GM21723 (cell line): ENCODE measurements at regions not wholly inside any gene's neighbourhood (a gene's known extent, or its start where the extent isn't known, plus 50 kb on each side); places are given as distances from the start of the nearest gene placed in this dataset.
"Not testable (repeated sequence)": the region's sequence is repeated elsewhere in the genome, so short reads cannot be mapped to it uniquely, and the experiment has no call there.

Experiments
- ATAC-seq: cut with Tn5 transposase; IDR thresholded peaks from one replicate; pipeline ENCODE4 v1.9.1; 2021; ENCODE audit warnings: mild to moderate bottlenecking, moderate library complexity; ENCODE audit not compliant: unreplicated experiment

DNA sequence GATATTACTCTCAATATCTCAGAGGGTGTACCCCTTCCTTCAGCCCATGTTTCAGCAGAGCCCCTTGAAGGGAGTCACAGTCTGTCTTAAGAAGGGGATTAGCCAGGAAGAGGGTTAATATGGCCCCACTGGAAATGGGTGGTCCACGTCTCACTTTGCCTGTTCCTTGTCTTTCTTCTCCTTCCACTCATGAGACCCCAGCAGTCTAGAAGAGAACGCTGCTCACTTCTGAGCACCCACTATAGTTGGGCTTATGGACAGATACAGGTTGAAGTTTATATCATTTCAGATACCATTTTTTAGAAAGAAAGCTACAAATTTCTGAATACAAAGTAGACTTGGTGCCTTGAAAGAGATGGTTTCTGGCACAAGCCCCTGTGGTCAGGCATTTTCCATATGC is 139.3 kb upstream of the API5 start:
- no peak for ATAC-seq

DNA sequence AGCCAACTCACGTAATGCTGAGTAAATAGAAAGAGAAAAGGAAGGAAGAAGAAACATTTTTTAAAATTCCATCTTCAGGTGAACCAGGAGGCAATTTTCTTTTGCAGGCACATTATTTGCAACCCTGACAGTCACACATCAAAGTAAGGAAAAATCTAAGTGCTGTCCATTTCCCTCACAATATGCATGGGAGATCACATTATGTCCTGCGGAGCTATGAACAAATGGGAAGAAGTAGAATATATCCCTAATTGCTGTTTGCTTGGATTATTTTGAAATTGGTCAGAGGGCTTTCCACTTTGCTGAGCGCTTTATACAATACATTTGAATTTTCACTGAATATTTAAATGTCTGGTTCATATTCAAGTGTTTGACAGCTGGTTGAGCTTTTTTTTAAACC is 133.8 kb upstream of the API5 start:
- no peak for ATAC-seq

DNA sequence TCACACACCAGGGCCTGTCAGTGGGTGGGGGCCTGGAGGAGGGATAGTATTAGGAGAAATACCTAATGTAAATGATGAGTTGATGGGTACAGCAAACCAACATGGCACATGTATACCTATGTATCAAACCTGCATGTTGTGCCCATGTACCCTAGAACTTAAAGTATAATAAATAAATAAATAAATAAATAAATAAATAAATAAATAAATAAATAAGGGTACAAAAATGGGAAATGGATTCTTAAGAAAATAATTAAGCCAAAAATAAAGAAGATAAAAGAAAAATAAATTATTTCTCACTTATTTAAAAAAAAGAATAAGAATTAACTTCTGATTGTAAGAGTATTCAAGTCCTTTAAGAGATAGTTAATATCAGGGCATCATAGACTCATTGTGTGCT is 117.3 kb upstream of the API5 start:
- ATAC-seq, result not testable (repeated sequence)

DNA sequence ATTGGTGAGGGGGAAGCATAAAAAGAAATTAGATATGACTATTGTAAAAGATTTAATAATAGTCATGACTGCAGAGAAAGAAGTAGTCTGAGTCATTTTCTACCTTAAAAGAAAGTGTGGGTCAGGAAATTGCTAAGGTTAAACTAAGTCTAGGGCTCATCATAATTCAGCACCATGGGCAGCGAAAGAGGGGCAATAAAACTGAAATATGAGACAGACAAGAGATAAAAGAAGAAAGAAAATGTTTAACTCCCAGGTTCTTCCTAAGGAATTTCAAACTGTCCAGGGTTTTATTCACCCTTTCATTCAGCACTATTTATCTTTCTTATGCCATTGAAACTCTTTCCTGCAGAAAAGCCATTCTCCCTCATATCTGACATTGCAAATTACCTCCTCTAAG is 114.4 kb upstream of the API5 start:
- ATAC-seq, result no peak

DNA sequence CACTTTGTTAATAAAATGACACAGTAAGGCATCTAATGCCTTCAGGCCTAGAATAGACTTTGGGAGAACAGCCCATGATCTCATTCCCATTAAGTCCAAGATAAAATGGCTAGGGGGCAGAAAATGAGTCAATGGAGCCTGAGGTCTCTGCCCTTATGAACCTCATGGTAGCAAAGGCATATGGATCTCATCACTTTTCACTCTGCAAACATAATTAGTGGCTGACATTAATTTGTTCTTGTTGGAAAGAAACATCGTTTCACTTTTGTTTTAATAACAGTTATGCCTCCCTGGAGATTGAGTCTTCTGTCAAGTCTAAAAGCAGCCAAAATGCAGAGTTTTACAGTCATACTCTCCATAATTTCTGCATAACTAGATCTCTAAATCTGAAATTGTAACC is 111.8 kb upstream of the API5 start:
- ATAC-seq, result no peak

DNA sequence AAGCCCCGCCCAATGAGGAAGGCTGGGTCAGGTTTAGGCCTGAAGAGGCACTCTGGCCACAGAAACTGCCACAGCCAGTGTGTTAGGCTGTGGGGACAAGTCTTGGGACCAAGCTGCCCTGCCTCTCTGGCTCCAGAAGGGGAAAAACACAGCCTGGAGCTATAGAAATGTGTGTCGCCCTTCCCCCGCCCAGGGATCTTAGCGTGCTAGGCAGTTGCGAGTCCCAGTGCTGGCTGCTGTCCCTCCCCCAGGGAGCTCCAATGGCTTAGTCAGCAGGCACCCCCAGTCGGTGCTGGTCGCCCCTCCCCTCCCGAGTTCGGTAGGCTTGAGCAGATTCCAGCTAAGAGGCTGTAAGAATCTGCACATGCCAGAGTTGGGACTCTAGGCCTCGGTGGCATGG is 99.5 kb upstream of the API5 start:
- no peak for ATAC-seq

DNA sequence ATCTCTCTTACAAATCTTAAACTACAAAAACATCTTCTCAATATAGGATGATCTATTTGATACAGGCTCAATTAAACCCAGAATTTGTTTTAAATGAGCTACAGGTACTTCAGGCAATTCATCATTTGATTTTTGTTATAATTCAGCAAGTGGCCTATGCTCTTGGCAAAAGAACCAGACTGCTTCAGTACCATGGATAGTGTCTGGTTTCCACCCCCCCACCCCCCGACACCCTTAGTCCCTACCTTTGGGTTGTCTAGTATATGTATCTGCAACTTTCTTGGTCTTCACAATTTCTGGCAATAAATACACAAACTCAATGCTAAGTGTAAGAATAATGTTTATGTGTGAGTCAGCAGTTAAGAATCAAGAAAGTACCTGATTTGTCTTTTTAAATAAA is 97.3 kb upstream of the API5 start:
- ATAC-seq, result no peak

DNA sequence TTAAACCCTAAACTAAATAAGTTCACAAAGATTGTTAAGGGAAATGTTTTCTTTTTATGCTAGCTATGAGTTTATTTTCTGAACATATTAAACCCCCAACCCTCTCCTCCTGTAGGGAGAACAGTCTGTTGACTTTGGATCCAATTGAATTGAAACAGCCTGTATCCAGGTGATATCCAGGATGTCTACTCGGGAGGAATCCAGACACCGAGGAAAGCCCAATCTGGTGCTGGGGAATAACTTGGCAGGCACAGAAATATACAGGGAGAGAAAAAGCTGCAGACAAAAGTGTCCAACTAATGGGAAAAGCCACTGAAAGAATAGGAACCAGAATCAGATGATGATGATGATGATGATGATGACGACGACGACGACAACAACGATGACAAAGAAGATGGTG is 93.9 kb upstream of the API5 start:
- no peak for ATAC-seq

DNA sequence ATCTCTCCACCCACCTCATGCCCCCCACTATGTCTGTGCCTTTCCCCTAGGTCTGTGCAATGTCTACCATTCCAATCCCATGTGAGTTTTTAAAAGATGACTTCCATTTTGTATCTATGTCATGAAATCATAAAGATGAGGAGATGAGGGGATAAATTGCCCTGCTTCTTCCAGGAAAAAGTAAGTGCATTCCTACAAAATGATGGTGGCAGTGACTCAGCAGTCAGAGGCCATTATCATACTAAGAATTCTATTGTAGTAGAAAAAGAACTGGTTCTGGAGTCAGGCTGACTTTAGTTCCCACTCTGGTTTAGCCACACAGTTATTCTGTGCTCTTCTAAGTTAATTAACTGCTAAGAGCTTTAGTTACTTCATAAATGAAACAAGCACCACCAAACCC is 89.6 kb upstream of the API5 start:
- ATAC-seq, result no peak

DNA sequence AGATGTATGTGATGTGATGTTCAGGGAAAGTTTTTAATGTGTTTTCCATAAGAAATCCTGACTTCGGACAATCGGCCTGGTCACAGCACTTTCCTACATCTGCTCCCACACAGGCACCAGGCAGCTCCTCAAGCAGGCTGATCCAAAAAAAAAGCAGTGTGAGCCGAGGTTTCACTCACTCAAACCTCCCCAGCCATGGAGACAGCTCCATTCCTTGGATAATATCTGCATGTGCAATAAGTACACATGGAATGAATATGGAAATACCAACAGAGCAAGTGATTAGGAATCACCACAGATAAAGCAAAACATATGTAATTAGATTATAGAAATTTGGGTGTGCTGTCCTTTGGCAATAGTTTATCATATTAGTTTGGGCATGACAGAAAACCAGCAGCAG is 88.8 kb upstream of the API5 start:
- no peak for ATAC-seq

DNA sequence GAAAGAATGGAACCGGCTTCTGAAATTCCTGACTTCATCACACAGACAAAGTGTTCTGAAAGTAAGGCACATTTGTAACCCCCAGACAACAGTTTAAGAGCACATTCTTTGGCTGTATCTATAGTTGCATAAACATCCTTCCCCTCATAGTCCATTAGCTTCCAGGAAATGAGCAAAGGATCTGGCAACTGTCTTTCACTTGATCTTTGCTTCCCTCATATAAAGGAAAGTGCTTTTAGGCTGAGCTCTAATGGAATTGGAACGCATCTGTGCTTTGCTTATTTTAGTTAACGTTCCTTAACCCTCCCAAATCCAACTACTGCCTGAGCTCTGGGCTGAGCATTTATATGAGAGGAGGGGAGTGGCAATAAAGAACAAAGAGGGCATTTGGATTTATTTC is 76.9 kb upstream of the API5 start:
- ATAC-seq, result no peak

DNA sequence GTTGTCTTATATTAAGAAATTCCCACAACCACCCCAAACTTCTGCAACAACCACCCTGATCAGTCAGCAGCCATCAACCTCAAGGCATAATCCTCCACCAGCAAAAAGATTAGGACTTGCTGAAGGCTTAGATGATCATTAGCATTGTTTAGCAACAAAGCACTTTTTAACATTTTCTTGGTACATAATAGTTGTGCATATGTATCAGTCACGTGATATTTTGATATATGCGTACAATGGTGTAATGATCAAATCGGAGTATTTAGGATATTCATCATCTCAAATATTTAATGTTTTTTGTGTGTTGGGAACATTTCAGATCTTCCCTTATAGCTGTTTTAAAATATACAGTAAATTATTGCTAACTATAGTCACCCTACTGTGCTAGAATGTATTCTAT is 73.5 kb upstream of the API5 start:
- no peak for ATAC-seq

DNA sequence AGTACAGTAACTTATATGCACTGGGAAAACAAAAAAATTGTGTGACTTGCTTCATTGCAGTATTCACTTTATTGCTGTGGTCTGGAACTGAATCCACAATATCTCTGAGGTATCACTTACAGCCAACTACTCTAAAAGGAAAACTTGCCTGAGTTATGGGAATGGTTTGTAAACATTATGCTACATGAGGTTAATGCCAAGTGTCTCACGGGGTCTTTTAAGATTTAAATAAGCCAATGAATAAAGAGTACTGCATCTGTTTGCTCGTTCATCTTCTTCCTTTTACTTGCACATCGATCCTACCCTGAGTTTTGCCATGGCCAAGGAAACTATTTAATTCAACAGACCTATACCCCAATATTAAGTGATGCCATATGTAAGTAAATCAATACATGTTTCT is 72.0 kb upstream of the API5 start:
- no peak for ATAC-seq

DNA sequence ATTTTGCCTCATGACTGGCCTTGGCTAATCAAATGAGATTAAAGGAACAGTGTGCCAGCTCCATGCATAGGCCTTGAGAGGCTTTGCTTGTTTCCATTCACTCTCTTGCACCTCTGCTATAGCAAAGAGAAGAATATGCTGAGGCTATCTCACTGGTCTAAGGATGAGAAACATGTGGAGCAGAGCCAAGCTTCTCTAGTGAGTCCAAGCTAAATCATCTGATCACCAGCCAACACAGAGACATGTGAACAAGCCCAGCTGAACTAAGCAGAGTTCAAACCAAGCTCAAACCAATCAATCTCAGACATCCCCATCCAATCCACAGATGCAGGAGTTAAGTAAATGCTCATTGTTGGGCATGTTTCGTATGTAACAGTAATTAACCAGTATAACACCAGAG is 69.4 kb upstream of the API5 start:
- ATAC-seq, result no peak

DNA sequence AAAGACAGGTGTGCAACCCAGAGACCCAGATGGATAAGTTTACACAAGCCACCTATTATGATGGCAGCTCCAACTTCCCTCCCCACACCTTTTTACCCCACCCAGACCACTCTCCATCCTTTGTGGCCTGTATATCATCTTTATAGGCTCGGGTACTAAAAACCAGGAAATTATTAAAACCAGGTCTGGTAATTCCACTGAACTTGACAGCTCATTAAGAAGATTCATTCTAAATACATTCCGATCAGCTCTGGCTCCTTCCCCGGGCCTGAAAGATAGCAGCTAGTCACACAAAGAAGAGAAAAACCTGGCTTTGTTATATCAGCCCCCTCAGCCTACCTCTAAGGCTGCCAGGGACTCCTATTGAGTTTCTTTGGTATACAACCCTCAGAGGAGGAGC is 67.9 kb upstream of the API5 start:
- ATAC-seq, result no peak

DNA sequence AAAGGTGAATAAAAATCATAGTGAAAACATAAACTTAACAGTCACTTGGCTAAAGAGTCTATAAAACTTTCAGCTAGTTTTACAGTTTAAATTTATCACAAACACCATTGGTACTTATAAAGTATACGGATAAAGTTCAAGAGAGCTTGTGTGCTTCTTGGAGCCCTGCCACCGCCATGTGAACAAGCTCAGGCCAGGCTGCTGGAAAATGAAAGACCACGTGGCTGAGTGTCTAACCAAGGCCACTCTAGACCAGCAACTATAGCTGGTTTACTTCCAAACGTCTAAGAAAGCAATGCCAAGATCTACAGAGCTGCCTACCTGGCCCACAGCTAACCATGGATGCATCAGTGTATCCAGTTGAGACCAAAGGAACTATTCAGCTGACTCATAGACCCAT is 66.3 kb upstream of the API5 start:
- no peak for ATAC-seq

DNA sequence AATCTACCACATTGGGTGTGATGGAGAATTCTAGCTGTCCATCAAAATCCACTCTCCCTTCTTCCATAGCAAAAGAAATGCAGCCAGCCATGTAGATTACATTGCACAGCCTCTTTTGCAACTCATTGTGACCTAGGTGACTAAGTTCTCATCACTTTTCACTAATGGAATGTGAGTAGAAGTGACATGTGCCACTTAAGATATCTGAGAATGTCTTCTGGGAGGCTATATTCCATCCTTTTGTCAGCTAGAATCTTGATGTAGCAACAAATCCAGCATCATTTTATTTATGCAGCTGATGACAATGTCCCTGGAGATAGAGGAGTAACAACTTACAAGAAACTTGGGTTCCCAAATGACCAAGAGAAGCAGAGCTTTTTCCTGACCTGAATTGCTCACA is 61.5 kb upstream of the API5 start:
- ATAC-seq, result no peak

DNA sequence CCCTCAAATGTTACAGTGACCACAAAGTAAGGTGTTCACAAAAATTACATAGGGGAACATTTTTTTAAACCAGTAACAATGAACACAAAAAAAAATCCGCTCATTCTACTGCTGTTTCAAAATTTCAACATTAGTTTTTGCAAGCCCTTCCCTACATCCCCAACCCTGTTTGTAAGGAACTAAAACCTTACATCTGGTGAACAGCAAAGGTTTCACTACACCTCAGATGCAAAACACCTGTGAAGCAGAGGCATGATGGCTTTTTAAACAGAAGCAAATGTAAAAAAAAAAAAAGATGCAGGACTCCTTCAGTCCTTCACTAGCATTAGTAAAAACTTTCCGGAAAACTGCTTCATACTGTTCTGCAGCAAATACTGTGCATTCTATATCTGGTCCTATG is 50.0 kb upstream of the API5 start:
- ATAC-seq, result no peak
